Activated CD4-positive, alpha-beta memory T cell treated with anti-CD3 and anti-CD28 coated beads, Interleukin-2, amount 10 ng/mL, durations not matched to agents 7 days and 5 days (primary cell): ENCODE measurements at regions not wholly inside any gene's neighbourhood (a gene's known extent, or its start where the extent isn't known, plus 50 kb on each side); places are given as distances from the start of the nearest gene placed in this dataset.

ENCODE experiments used
- CTCF ChIA-PET: fragments of 350-600 bp; sonication (Branson Sonifier 250); formaldehyde crosslinking; loops from one replicate; lab custom pipeline; 2021; ENCODE audit warnings: antibody characterized with exemption, inconsistent platforms; lab: Charles Lee
- POLR2A ChIA-PET: fragments of 350-600 bp; sonication (Branson Sonifier 250); formaldehyde crosslinking; loops from one replicate; lab custom pipeline; 2021; ENCODE audit warnings: antibody characterized with exemption; lab: Charles Lee
- DNase-seq: peaks from one replicate; pipeline ENCODE4 v3.0.0-alpha.2; 2020
- H3K27ac Mint-ChIP-seq: one replicate; pipeline ENCODE4 v1.8.0; 2021; ENCODE audit warnings: mild to moderate bottlenecking, mixed read lengths
- H3K27me3 Mint-ChIP-seq: one replicate; pipeline ENCODE4 v1.8.0; 2021; ENCODE audit warnings: mixed read lengths
- H3K36me3 Mint-ChIP-seq: one replicate; pipeline ENCODE4 v1.8.0; 2021; ENCODE audit warnings: low read depth, mixed read lengths
- H3K4me1 Mint-ChIP-seq: one replicate; pipeline ENCODE4 v1.8.0; 2021; ENCODE audit warnings: mixed read lengths
- H3K4me3 Mint-ChIP-seq: one replicate; pipeline ENCODE4 v1.8.0; 2021; ENCODE audit warnings: mild to moderate bottlenecking, mixed read lengths
- H3K9me3 Mint-ChIP-seq: one replicate; pipeline ENCODE4 v1.8.0; 2021; ENCODE audit warnings: mixed read lengths

DNA sequence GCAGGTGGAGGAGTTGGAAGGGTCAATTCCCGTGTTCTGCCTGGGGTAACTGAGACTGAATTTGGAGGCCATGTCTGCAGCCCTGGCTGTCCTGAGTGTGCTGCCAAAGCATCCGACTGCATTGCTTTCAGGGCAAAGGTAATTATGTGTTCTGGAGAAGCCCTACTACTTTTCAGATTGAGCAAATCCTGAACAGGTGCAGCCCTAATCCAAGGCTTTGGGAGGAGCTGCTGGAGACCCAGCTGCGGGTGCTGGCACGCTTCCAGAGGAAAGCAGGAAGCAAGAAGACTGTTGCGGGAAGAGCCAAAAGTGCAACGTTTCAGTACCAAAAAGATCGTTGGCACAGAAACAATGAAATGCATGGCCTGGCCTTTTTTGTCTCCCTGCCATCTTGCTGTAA is 73.7 kb upstream of the NRIP1 start:
- no peaks in the 10 kb centered on the region for H3K27me3 Mint-ChIP-seq
- H3K27ac Mint-ChIP-seq, result no peak overlapping the region
- no peaks in the 10 kb centered on the region for H3K9me3 Mint-ChIP-seq
- CTCF ChIA-PET, result no interaction called here
- H3K4me1 Mint-ChIP-seq, result no peaks in the 10 kb centered on the region
- no peaks in the 10 kb centered on the region for H3K36me3 Mint-ChIP-seq
- no peak for DNase-seq
- H3K4me3 Mint-ChIP-seq, result no peak overlapping the region
- POLR2A ChIA-PET, result no interaction called here

DNA sequence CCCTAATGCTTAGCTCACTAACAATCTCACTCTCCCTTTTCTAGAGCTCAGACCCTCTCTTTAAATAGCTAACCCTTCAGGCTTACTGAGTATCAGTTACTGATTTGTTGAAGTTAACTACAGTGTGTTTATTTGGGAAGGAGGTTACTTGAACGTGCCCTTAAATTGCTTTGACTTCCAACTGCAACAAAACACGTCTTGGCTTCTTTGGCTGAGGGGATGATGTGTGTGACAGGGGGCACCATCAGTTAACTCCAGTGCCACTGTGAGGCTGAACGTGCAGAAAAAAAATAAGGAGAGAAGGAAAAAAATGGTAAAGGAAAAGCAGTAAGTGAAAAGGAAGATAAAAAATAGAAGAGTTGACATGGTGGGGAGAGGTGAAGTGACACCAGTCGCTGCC is 75.1 kb upstream of the NRIP1 start:
- Mint-ChIP-seq H3K27me3 (no peaks in the 10 kb centered on the region), H3K4me1 (no peaks in the 10 kb centered on the region), H3K27ac (no peak overlapping the region), H3K9me3 (no peaks in the 10 kb centered on the region), H3K4me3 (no peak overlapping the region), H3K36me3 (no peaks in the 10 kb centered on the region)
- no peak for DNase-seq
- CTCF ChIA-PET, result no interaction called here
- POLR2A ChIA-PET, result no interaction called here

DNA sequence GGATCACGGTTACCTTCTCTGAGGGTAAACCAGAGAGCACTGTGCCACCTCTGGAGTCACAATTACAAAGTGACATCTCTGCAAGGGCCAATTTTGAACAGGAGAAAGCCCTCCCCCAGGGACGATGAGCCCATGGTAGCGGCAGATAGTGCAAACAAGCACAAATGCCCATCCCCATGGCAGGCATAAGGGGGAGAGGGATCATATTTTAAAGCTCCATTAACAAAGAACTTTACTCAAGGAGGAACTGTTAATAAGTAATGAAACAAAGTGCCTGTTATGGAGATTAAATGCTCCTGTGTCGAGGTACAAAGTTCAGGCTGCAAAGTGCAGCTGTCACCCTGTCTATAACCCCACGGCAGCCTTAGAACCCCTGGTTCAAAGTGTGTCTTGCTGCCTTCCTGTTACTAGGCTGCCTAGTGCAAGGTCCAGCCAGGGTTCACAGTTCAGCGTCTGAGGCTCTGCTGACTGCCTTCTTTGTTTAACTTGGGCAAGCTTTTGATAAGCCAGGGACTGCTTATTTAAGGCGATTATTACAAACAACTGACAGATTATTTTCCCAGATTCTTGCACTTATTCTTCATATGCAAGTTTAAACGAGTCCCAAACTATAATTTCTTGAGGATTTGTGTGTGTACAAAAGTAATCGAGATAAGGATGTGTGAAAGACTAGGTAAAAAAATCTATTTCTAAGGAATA is 75.7 kb upstream of the NRIP1 start:
- Mint-ChIP-seq H3K4me1 (no peaks in the 10 kb centered on the region), H3K27me3 (no peaks in the 10 kb centered on the region), H3K36me3 (no peaks in the 10 kb centered on the region), H3K9me3 (no peaks in the 10 kb centered on the region), H3K27ac (no peak overlapping the region), H3K4me3 (no peak overlapping the region)
- ChIA-PET CTCF (no interaction called here), POLR2A (no interaction called here)
- no peak for DNase-seq

DNA sequence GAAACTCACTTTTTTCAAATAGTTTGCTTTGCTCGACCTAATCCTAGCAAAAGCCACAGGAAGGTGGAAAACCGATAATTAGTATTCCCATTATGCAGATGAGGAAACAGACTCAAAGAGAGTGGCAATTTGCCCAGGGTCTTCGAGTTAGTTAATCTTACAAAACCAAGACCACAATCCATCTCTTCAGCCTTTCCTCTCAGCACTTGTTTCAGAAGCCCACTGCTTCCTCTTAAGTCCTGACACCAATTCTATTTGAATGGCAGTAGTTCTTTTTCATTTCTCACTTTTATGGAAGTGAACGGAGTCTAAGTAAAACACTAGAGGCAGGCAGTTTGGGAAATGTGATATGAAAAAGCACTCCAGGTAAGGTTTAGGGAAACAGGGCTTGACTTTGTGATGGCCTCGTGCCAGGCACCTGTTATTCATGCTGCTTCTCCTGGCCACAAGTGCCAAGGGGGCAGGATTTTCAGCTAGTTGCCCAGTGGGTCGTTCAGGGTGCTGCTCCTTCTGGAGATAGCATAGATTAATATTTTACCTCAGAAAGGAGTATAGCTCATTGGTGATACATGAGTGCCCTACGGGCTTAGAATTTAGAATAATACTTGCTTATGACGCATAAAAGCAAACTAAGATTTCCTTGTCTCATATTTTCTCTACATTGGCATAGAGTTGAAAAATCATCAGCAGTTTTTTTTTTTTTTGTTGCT is 76.6 kb upstream of the NRIP1 start:
- no peaks in the 10 kb centered on the region for H3K27me3 Mint-ChIP-seq
- H3K9me3 Mint-ChIP-seq, result no peaks in the 10 kb centered on the region

DNA sequence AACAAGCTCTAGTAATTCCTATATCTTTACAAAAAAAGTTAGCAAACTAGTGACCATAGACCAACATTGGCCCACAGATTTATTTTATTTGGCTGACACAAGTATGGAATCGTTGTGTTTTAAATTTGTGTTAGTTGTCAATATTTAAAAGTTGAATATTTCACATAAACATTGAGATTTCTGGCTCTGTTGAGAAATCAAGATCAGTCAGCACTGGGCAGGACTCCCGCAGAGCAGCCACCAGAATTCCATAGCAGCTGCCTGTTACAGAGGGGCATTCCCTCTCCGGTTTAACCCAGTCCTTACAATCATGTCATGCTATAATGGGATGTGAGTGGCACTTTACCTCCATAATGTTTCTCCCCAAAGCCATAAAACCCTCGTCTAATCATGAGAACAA is 79.2 kb upstream of the NRIP1 start:
- CTCF ChIA-PET, result no interaction called here
- H3K4me1 Mint-ChIP-seq, result no peaks in the 10 kb centered on the region
- no peaks in the 10 kb centered on the region for H3K36me3 Mint-ChIP-seq
- no peak for DNase-seq
- H3K27ac Mint-ChIP-seq, result no peak overlapping the region
- no peak overlapping the region for H3K4me3 Mint-ChIP-seq
- H3K9me3 Mint-ChIP-seq, result no peaks in the 10 kb centered on the region
- no peaks in the 10 kb centered on the region for H3K27me3 Mint-ChIP-seq
- POLR2A ChIA-PET, result no interaction called here

More for the DNA sequence above, 76.6 kb upstream of the NRIP1 start:
- H3K4me1 Mint-ChIP-seq, result no peaks in the 10 kb centered on the region
- H3K4me3 Mint-ChIP-seq, result no peak overlapping the region
- H3K27ac Mint-ChIP-seq, result no peak overlapping the region
- H3K36me3 Mint-ChIP-seq, result no peaks in the 10 kb centered on the region
- ChIA-PET CTCF (no interaction called here), POLR2A (interaction anchor here (0.6 kb wide), 1 partner anchor 256 kb away, joined by 3 read pairs; no protein-coding TSS in a partner anchor)
- no peak for DNase-seq

DNA sequence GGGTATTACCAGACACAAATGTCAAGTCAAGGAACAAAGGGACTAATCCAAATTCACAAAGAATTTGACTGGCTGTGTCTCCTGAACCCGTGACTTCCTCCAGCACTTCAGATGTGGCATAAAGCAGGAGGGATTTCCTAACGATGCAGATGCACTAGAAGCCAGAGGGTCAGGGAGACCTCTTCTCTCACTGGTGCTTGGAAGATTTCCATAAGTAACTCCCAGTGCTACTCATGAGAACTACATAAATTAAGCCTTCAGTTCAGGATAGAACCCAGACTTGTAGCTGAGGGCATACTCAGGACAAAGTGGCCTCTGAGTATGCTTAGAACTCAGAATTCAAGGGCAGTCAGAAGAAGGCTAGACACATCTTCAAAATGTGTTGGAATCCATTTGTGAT is 83.6 kb upstream of the NRIP1 start:
- no peak overlapping the region for H3K27ac Mint-ChIP-seq
- ChIA-PET POLR2A (no interaction called here), CTCF (no interaction called here)
- H3K9me3 Mint-ChIP-seq, result no peaks in the 10 kb centered on the region
- H3K4me3 Mint-ChIP-seq, result no peak overlapping the region
- DNase-seq, result no peak
- H3K36me3 Mint-ChIP-seq, result no peaks in the 10 kb centered on the region
- H3K27me3 Mint-ChIP-seq, result no peaks in the 10 kb centered on the region
- H3K4me1 Mint-ChIP-seq, result no peaks in the 10 kb centered on the region

DNA sequence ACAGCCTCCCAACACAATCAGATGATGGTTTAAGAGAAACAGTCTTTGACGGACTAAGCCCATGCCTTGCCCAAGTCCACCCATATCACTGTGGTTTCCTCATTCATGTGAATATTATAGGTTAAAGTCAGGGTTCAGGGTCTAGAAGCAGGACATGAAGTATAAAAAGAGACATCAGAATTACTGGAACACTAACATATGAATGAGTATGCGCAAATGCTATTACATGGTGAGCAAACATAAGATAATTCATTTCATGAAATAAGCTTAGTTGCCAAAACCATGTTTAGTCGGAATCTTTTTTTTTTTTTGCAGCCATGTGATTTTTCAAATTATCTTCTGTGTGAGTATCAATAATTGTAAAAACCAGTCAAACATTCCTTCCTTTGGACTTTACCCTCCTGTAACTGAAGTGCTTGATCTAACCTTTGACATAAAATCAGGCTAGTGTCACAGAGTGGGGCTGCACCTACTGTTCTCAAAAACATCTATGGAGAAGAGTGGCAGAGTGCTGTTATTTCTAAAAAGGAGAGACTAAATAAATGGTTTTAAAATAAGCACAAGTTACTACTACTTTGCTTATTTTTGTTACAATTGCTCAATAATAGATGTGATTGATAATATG is 84.9 kb upstream of the NRIP1 start:
- ChIA-PET CTCF (no interaction called here), POLR2A (no interaction called here)
- no peak for DNase-seq
- Mint-ChIP-seq H3K27me3 (no peaks in the 10 kb centered on the region), H3K9me3 (no peaks in the 10 kb centered on the region), H3K27ac (no peak overlapping the region), H3K4me1 (no peaks in the 10 kb centered on the region), H3K36me3 (no peaks in the 10 kb centered on the region), H3K4me3 (no peak overlapping the region)

DNA sequence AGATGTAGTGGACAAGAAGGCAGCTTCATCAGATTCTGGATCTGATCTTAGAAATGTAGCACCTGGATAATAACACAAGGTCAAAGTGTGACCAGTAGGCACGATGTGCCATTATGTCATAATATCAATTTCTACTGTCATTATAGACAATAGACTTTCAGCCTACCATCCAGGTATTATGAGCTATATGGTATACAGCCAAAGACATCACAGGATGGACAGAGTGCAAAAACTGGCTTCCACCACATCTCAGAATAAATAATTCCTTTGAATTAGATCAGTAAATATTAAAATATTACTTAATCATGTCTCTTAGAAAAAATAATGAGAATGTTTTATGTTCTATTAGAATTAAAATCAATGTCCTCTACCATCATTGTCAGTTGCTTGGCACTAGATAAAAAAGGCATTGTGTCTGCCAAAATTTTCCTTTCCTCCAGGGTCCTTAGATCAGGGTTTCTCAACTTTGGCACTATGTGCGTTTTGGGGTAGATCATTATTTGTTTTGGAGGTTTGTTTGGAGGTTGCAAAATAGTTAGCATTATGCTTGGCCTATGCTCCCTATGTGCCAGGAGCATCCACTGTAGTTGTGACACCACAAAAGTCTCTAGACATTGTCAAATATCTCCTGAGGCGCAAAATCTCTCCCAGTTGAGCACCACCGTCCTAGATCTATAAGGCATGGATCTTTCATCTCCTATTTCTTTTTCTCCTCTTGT is 86.7 kb upstream of the NRIP1 start:
- no peaks in the 10 kb centered on the region for H3K36me3 Mint-ChIP-seq
- no peaks in the 10 kb centered on the region for H3K27me3 Mint-ChIP-seq
- H3K27ac Mint-ChIP-seq, result no peak overlapping the region
- H3K4me1 Mint-ChIP-seq, result no peaks in the 10 kb centered on the region
- DNase-seq, result no peak
- CTCF ChIA-PET, result no interaction called here
- no peaks in the 10 kb centered on the region for H3K9me3 Mint-ChIP-seq
- POLR2A ChIA-PET, result no interaction called here
- no peak overlapping the region for H3K4me3 Mint-ChIP-seq

DNA sequence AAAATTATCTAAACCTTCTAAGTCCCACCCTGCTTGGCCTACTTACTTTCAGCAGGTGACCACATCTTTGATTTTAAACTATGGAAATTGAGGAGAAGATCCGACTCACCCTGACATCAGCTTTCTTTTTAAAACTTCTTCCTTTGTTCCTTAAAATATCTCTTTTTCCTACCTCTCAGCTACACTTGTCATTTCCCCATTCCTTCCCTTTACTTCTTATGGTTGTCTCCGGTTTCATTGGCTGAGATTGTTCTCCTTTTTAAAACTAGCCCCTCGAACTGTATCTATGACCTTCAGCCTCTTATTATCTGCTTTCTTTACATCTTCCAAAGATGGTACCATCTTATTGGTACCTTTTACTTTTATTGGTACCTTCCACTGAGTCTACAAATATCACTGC is 87.8 kb upstream of the NRIP1 start:
- no peak overlapping the region for H3K27ac Mint-ChIP-seq
- CTCF ChIA-PET, result no interaction called here
- no peak overlapping the region for H3K4me3 Mint-ChIP-seq
- POLR2A ChIA-PET, result no interaction called here
- H3K36me3 Mint-ChIP-seq, result no peaks in the 10 kb centered on the region
- no peaks in the 10 kb centered on the region for H3K9me3 Mint-ChIP-seq
- H3K4me1 Mint-ChIP-seq, result no peaks in the 10 kb centered on the region
- no peak for DNase-seq
- H3K27me3 Mint-ChIP-seq, result no peaks in the 10 kb centered on the region

DNA sequence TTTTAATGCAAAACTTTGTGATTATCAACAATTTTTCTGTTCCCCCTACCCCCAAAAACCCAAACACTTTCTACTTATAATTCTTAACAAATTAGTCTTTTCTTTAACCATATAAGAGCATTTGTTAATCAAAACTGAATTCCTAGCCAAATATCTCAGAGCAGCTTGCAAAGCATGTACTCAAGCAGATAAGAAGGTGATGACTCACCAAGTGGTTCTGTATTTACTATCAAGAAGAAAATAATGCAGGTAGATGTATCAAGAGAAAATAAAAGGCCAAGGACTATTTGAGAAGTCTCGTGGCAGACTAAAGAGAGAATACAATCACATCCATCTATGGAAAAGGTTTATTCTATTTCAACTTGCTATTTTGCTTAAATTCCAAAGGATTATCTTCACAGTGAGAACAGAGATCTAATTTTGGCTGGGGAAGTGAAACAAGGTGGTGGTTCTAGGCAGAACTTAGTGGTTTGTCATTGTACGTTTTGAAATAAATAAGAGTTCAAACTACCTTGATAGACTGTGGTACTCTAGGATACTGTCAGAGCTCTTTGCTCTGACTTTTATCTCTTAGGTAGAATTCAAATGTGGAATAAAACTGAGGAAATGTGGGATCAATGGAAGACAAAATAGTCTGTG is 94.7 kb upstream of the NRIP1 start:
- no peak for DNase-seq
- Mint-ChIP-seq H3K27me3 (peaks cover 2% of the 10 kb centered on the region), H3K36me3 (no peaks in the 10 kb centered on the region), H3K27ac (no peak overlapping the region), H3K9me3 (no peaks in the 10 kb centered on the region), H3K4me1 (no peaks in the 10 kb centered on the region), H3K4me3 (no peak overlapping the region)
- POLR2A ChIA-PET, result no interaction called here
- CTCF ChIA-PET, result no interaction called here

DNA sequence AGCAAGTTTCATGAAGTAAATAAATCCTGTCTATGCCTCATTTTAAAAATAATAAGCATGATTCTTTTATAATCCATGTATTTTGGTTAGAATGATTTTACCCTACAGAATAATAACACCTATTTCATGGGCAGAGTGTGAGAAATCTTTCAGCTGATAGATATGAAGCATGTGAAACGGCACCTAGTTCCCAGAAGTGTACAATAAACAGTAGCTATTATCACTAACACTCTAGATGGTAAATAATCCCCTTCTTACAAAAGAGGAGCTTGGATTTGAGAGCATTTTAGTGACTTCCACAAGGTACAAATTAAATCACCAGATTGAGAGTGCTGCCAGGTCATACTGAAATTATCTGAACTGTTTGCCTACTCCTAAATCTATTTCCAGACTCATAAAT is 95.3 kb upstream of the NRIP1 start:
- ChIA-PET POLR2A (no interaction called here), CTCF (no interaction called here)
- Mint-ChIP-seq H3K27me3 (peaks cover 2% of the 10 kb centered on the region), H3K27ac (no peak overlapping the region), H3K4me1 (no peaks in the 10 kb centered on the region), H3K4me3 (no peak overlapping the region), H3K9me3 (no peaks in the 10 kb centered on the region), H3K36me3 (no peaks in the 10 kb centered on the region)
- no peak for DNase-seq

DNA sequence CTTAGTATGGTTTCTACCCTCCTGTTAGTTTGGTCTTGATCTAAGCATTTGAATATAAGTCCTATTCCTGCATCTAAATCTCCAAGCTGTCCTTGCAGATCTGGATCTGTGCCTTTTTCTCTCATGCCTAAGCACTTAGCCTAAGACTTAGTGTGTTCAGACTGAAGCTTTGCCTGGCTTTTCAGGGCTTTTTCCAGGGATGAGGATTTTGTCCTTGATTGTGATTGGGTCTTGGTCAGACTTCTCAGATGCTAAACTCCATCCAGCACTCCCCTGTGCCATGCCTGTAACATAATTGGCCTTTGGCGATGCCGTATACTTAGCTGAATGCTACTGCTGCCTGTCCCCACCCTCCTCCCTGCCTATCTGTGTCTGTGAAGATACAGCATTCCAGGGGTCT is 98.1 kb upstream of the NRIP1 start:
- H3K27me3 Mint-ChIP-seq, result peaks cover 2% of the 10 kb centered on the region
- DNase-seq, result no peak
- ChIA-PET POLR2A (no interaction called here), CTCF (no interaction called here)
- no peak overlapping the region for H3K4me3 Mint-ChIP-seq
- H3K27ac Mint-ChIP-seq, result no peak overlapping the region
- H3K4me1 Mint-ChIP-seq, result no peaks in the 10 kb centered on the region
- no peaks in the 10 kb centered on the region for H3K36me3 Mint-ChIP-seq
- H3K9me3 Mint-ChIP-seq, result no peaks in the 10 kb centered on the region

DNA sequence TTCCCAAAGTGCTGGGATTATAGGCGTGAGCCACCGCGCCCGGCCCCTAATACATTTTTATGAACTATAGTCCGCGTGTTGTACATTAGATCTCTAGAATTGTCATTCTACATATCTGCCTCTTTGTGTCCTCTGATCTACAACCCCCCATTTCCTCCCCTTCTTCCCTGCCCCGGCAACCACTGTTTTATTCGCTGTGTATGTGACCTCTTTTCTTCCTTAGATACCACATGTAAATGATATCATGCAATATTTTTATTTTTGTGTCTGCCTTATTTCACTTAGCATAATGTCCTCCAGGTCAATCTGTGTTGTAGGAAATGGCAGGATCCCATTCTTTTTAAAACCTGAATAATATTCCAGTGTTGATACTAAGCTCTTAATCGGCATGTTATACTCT is 99.5 kb upstream of the NRIP1 start:
- POLR2A ChIA-PET, result no interaction called here
- H3K4me1 Mint-ChIP-seq, result no peaks in the 10 kb centered on the region
- no peak overlapping the region for H3K4me3 Mint-ChIP-seq
- CTCF ChIA-PET, result interaction anchor here (1.4 kb wide), 1 partner anchor 319 kb away, joined by 3 read pairs; no protein-coding TSS in a partner anchor
- no peak for DNase-seq
- H3K27ac Mint-ChIP-seq, result no peak overlapping the region
- H3K9me3 Mint-ChIP-seq, result no peaks in the 10 kb centered on the region
- H3K36me3 Mint-ChIP-seq, result no peaks in the 10 kb centered on the region
- H3K27me3 Mint-ChIP-seq, result peaks cover 2% of the 10 kb centered on the region
